CD14-positive monocyte (primary cell): ENCODE measurements at regions not wholly inside any gene's neighbourhood (a gene's known extent, or its start where the extent isn't known, plus 50 kb on each side); places are given as distances from the start of the nearest gene placed in this dataset.

Experiments used
- DNase-seq, 3 donors: peaks; one replicate each; pipeline ENCODE4 v3.0.0-alpha.2; 2011 to 2022
- H2AFZ ChIP-seq: 2 replicates; pipeline ENCODE4 v1.6.0; 2012; ENCODE audit warnings: mild to moderate bottlenecking, low read depth, low read length, inconsistent platforms; ENCODE audit not compliant: insufficient read depth, poor library complexity, severe bottlenecking
- H3K27ac ChIP-seq, 2 donors: 1 replicate in 1 of 2; 2 replicates in 1 of 2; pipeline ENCODE4 v1.5.1; 2012 to 2013; ENCODE audit warnings: low read length in 2 of 2, control low read depth in 1 of 2, inconsistent platforms in 1 of 2, low read depth in 1 of 2, mild to moderate bottlenecking in 1 of 2
- H3K27me3 ChIP-seq, 2 donors: one replicate each; pipeline versions ENCODE4 v1.6.0 to v1.6.1; 2011 to 2013; ENCODE audit warnings: low read length in 2 of 2; ENCODE audit not compliant: control insufficient read depth in 2 of 2, insufficient read depth in 2 of 2
- H3K36me3 ChIP-seq, 2 donors: replicated peaks in 1 of 2; 1 replicate in 1 of 2; 2 replicates in 1 of 2; pipeline versions ENCODE4 v1.5.1 to v1.6.1; 2012 to 2013; ENCODE audit warnings: low read length in 2 of 2, control low read depth in 1 of 2, inconsistent platforms in 1 of 2, mild to moderate bottlenecking in 1 of 2; ENCODE audit not compliant: insufficient read depth in 2 of 2, control insufficient read depth in 1 of 2
- H3K4me1 ChIP-seq, 2 donors: 1 replicate in 1 of 2; 2 replicates in 1 of 2; pipeline versions ENCODE4 v1.5.1 to v1.6.1; 2012 to 2013; ENCODE audit warnings: low read length in 2 of 2, control low read depth in 1 of 2, inconsistent platforms in 1 of 2, mild to moderate bottlenecking in 1 of 2, moderate library complexity in 1 of 2; ENCODE audit not compliant: insufficient read depth in 2 of 2, control insufficient read depth in 1 of 2
- H3K4me2 ChIP-seq: replicated peaks from 2 replicates; pipeline ENCODE3; 2012; ENCODE audit warnings: low read length, moderate library complexity, mild to moderate bottlenecking; ENCODE audit not compliant: poor library complexity, severe bottlenecking; ENCODE audit errors: extremely low read depth
- H3K4me3 ChIP-seq, 3 experiments: fragments of 200-600 bp in 1 of 3; sonication (generic) in 1 of 3; replicated peaks in 1 of 3; 1 replicate in 2 of 3; 2 replicates in 1 of 3; pipeline ENCODE4 v1.5.1; 2011 to 2013; ENCODE audit warnings: low read length in 3 of 3, mild to moderate bottlenecking in 3 of 3, control low read depth in 2 of 3, low read depth in 2 of 3, inconsistent platforms in 1 of 3, moderate library complexity in 1 of 3
- H3K79me2 ChIP-seq: 2 replicates; pipeline ENCODE4 v1.6.0; 2012; ENCODE audit warnings: mild to moderate bottlenecking, control low read depth, inconsistent platforms, low read length, moderate library complexity; ENCODE audit not compliant: insufficient read depth
- H3K9ac ChIP-seq: 2 replicates; pipeline ENCODE4 v1.6.0; 2017; ENCODE audit warnings: low read length, mild to moderate bottlenecking; ENCODE audit not compliant: insufficient read depth, poor library complexity, severe bottlenecking
- H3K9me3 ChIP-seq, 2 donors: replicated peaks in 1 of 2; 1 replicate in 1 of 2; 2 replicates in 1 of 2; pipeline versions ENCODE4 v1.5.1 to v1.6.1; 2012 to 2013; ENCODE audit warnings: low read length in 2 of 2, control low read depth in 1 of 2; ENCODE audit not compliant: control insufficient read depth in 1 of 2, insufficient read depth in 1 of 2
- H4K20me1 ChIP-seq: 2 replicates; pipeline ENCODE4 v1.6.0; 2012; ENCODE audit warnings: mild to moderate bottlenecking, low read length, control low read depth, moderate library complexity; ENCODE audit not compliant: insufficient read depth
- H3K27ac Mint-ChIP-seq, 7 donors: one replicate each; pipeline ENCODE4 v1.8.0; 2020; ENCODE audit warnings: mild to moderate bottlenecking in 7 of 7, mixed read lengths in 7 of 7, moderate library complexity in 6 of 7, inconsistent platforms in 2 of 7
- H3K27me3 Mint-ChIP-seq, 3 donors: one replicate each; pipeline ENCODE4 v1.8.0; 2021 to 2022; ENCODE audit warnings: low read depth in 3 of 3, mild to moderate bottlenecking in 3 of 3, mixed read lengths in 3 of 3, moderate library complexity in 3 of 3, inconsistent platforms in 1 of 3
- H3K36me3 Mint-ChIP-seq, 2 donors: one replicate each; pipeline ENCODE4 v1.8.0; 2020; ENCODE audit warnings: mixed read lengths in 2 of 2, inconsistent platforms in 1 of 2, mild to moderate bottlenecking in 1 of 2
- H3K4me1 Mint-ChIP-seq: one replicate; pipeline ENCODE4 v1.8.0; 2020; ENCODE audit warnings: mild to moderate bottlenecking, mixed read lengths
- H3K4me3 Mint-ChIP-seq, 2 donors: one replicate each; pipeline ENCODE4 v1.8.0; 2020; ENCODE audit warnings: mild to moderate bottlenecking in 2 of 2, mixed read lengths in 2 of 2, moderate library complexity in 1 of 2
- H3K9me3 Mint-ChIP-seq, 7 donors: one replicate each; pipeline ENCODE4 v1.8.0; 2020 to 2022; ENCODE audit warnings: mixed read lengths in 7 of 7, mild to moderate bottlenecking in 6 of 7, moderate library complexity in 6 of 7, inconsistent platforms in 2 of 7
- CTCF ChIP-seq: fragments of 200-600 bp; IDR thresholded peaks from one replicate; pipeline ENCODE4 v1.8.0; 2022; ENCODE audit warnings: antibody characterized with exemption, mild to moderate bottlenecking
- WGBS: methylation state at CpG from one replicate; pipeline ENCODE4 v1.1.5; 2013; ENCODE audit warnings: missing lambda C conversion rate; ENCODE audit not compliant: insufficient coverage; 5-methylcytosine and 5-hydroxymethylcytosine counted together
- intact Hi-C, 2 donors: fragments of 100-400 bp; cut with micrococcal nuclease; formaldehyde crosslinking; loops; one replicate each; pipeline versions ENCODE4 v1.15.0 to v1.15.1; 2023

- Histone ChIP-seq H3K36me3 (no peaks in the 10 kb centered on the region), H3K79me2 (no peaks in the 10 kb centered on the region), H4K20me1 (no peaks in the 10 kb centered on the region), H2AFZ (no peak overlapping the region), H3K27ac (no peak overlapping the region), H3K4me3 (no peak overlapping the region), H3K9me3 (no peaks in the 10 kb centered on the region), H3K4me2 (no peak overlapping the region), H3K9ac (no peak overlapping the region), H3K4me1 (no peaks in the 10 kb centered on the region), H3K27me3 (no peaks in the 10 kb centered on the region)
- Mint-ChIP-seq H3K4me1 (no peaks in the 10 kb centered on the region), H3K36me3 (no peaks in the 10 kb centered on the region), H3K27me3 (peaks cover 0 to 2% (median 0%) of the 10 kb centered on the region in 3 donors), H3K4me3 (no peak overlapping the region), H3K9me3 (peaks cover 0 to 10% (median 2%) of the 10 kb centered on the region in 7 donors), H3K27ac (no peak overlapping the region)
- intact Hi-C loops: no loop called here
- no peak for TF ChIP-seq CTCF
- no CpG with 5 or more reads among the region's 1 CpG for WGBS
- no peak for DNase-seq
Observed at GRCh38 chr5:116757326-116757725, 182.7 kb upstream of the SEMA6A start.

GRCh38 chr5:116756531-116756930 lies 181.9 kb upstream of the SEMA6A start:
- Mint-ChIP-seq H3K9me3 (peaks cover 0 to 8% (median 2%) of the 10 kb centered on the region in 7 donors), H3K36me3 (no peaks in the 10 kb centered on the region), H3K27ac (no peak overlapping the region), H3K4me3 (no peak overlapping the region), H3K27me3 (peaks cover 0 to 4% (median 0%) of the 10 kb centered on the region in 3 donors), H3K4me1 (no peaks in the 10 kb centered on the region)
- TF ChIP-seq CTCF: no peak
- no peaks in the 10 kb centered on the region for H3K27me3 ChIP-seq
- H3K36me3 ChIP-seq: no peaks in the 10 kb centered on the region
- 85% methylated on average over 1 of the region's 1 CpG for WGBS
- no peaks in the 10 kb centered on the region for H3K4me1 ChIP-seq
- H3K79me2 ChIP-seq: no peaks in the 10 kb centered on the region
- no peak overlapping the region for H3K4me3 ChIP-seq
- no peak overlapping the region for H3K4me2 ChIP-seq
- no peaks in the 10 kb centered on the region for H4K20me1 ChIP-seq
- H2AFZ ChIP-seq: no peak overlapping the region
- no peak overlapping the region for H3K27ac ChIP-seq
- no peaks in the 10 kb centered on the region for H3K9me3 ChIP-seq
- no peak overlapping the region for H3K9ac ChIP-seq
- intact Hi-C loops: no loop called here
- no peak for DNase-seq
